ENCODE measurements at regions not wholly inside any gene's neighbourhood (a gene's known extent, or its start where the extent isn't known, plus 50 kb on each side); places are given as distances from the start of the nearest gene placed in this dataset.

- Mint-ChIP-seq H3K27me3 (peaks cover 5% of the 10 kb centered on the region), H3K27ac (no peak overlapping the region), H3K9me3 (peaks cover 9% of the 10 kb centered on the region), H3K4me3 (no peak overlapping the region), H3K36me3 (no peaks in the 10 kb centered on the region), H3K4me1 (no peaks in the 10 kb centered on the region)
- no peak for DNase-seq
- POLR2A ChIA-PET = no interaction called here
- no peak for ATAC-seq (ENCODE audit: low read depth)
These were observed 277.5 kb upstream of the MVB12B start for GRCh38 chr9:126049088-126049487.

- Mint-ChIP-seq H3K27ac (no peak overlapping the region), H3K9me3 (peaks cover 5% of the 10 kb centered on the region), H3K36me3 (no peaks in the 10 kb centered on the region), H3K4me1 (no peaks in the 10 kb centered on the region), H3K4me3 (no peak overlapping the region), H3K27me3 (no peaks in the 10 kb centered on the region)
- no peak for DNase-seq
- POLR2A ChIA-PET = no interaction called here
- no peak for ATAC-seq (ENCODE audit: low read depth)
These were observed 276.6 kb upstream of the MVB12B start for GRCh38 chr9:126049896-126050604.

GRCh38 chr9:126050605-126050990, 276.0 kb upstream of the MVB12B start:
- no peak overlapping the region for H3K27ac Mint-ChIP-seq
- H3K9me3 Mint-ChIP-seq = peaks cover 5% of the 10 kb centered on the region
- no peak for DNase-seq
- H3K4me1 Mint-ChIP-seq = no peaks in the 10 kb centered on the region
- H3K4me3 Mint-ChIP-seq = no peak overlapping the region
- ATAC-seq (ENCODE audit: low read depth) = no peak
- POLR2A ChIA-PET = no interaction called here
- no peaks in the 10 kb centered on the region for H3K36me3 Mint-ChIP-seq
- no peaks in the 10 kb centered on the region for H3K27me3 Mint-ChIP-seq

- Mint-ChIP-seq H3K27me3 (no peaks in the 10 kb centered on the region), H3K27ac (no peak overlapping the region), H3K4me1 (no peaks in the 10 kb centered on the region), H3K9me3 (no peaks in the 10 kb centered on the region), H3K36me3 (no peaks in the 10 kb centered on the region), H3K4me3 (no peak overlapping the region)
- DNase-seq = no peak
- no peak for ATAC-seq (ENCODE audit: low read depth)
- POLR2A ChIA-PET = no interaction called here
These were observed 275.0 kb upstream of the MVB12B start for GRCh38 chr9:126051446-126052130.

- H3K4me1 Mint-ChIP-seq = no peaks in the 10 kb centered on the region
- H3K4me3 Mint-ChIP-seq = no peak overlapping the region
- POLR2A ChIA-PET = no interaction called here
- no peaks in the 10 kb centered on the region for H3K27me3 Mint-ChIP-seq
- H3K27ac Mint-ChIP-seq = no peak overlapping the region
- no peaks in the 10 kb centered on the region for H3K36me3 Mint-ChIP-seq
- no peaks in the 10 kb centered on the region for H3K9me3 Mint-ChIP-seq
- no peak for DNase-seq
- no peak for ATAC-seq (ENCODE audit: low read depth)
These were observed 273.8 kb upstream of the MVB12B start for GRCh38 chr9:126052791-126053190.

- Mint-ChIP-seq H3K4me1 (no peaks in the 10 kb centered on the region), H3K36me3 (no peaks in the 10 kb centered on the region), H3K9me3 (no peaks in the 10 kb centered on the region), H3K4me3 (no peak overlapping the region), H3K27me3 (no peaks in the 10 kb centered on the region), H3K27ac (no peak overlapping the region)
- no peak for ATAC-seq (ENCODE audit: low read depth)
- DNase-seq = no peak
- POLR2A ChIA-PET = no interaction called here
These were observed 272.7 kb upstream of the MVB12B start for GRCh38 chr9:126053913-126054312.

GRCh38 chr9:126055381-126055985, 271.1 kb upstream of the MVB12B start:
- ATAC-seq (ENCODE audit: low read depth) = no peak
- Mint-ChIP-seq H3K4me3 (no peak overlapping the region), H3K9me3 (no peaks in the 10 kb centered on the region), H3K36me3 (no peaks in the 10 kb centered on the region), H3K27ac (no peak overlapping the region), H3K4me1 (no peaks in the 10 kb centered on the region), H3K27me3 (peaks cover 5% of the 10 kb centered on the region)
- DNase-seq = no peak
- POLR2A ChIA-PET = no interaction called here

GRCh38 chr9:126056312-126057021, 270.2 kb upstream of the MVB12B start:
- Mint-ChIP-seq H3K9me3 (no peaks in the 10 kb centered on the region), H3K27ac (no peak overlapping the region), H3K4me1 (no peaks in the 10 kb centered on the region), H3K27me3 (peaks cover 5% of the 10 kb centered on the region), H3K36me3 (no peaks in the 10 kb centered on the region), H3K4me3 (no peak overlapping the region)
- ATAC-seq (ENCODE audit: low read depth) (no peak), DNase-seq (no peak)
- POLR2A ChIA-PET = interaction anchor here (0.7 kb wide), 1 partner anchor 15 kb away, joined by 6 read pairs; no protein-coding TSS in a partner anchor

GRCh38 chr9:126057121-126057825, 269.4 kb upstream of the MVB12B start:
- POLR2A ChIA-PET = interaction anchor here (0.7 kb wide), 1 partner anchor 14 kb away, joined by 6 read pairs; no protein-coding TSS in a partner anchor
- no peak for ATAC-seq (ENCODE audit: low read depth)

GRCh38 chr9:126058011-126058531, 268.6 kb upstream of the MVB12B start:
- H3K4me1 Mint-ChIP-seq = no peaks in the 10 kb centered on the region
- peaks cover 5% of the 10 kb centered on the region for H3K27me3 Mint-ChIP-seq
- no peak overlapping the region for H3K4me3 Mint-ChIP-seq

More at GRCh38 chr9:126057121-126057825, 269.4 kb upstream of the MVB12B start:
- Mint-ChIP-seq H3K4me1 (no peaks in the 10 kb centered on the region), H3K36me3 (no peaks in the 10 kb centered on the region), H3K9me3 (no peaks in the 10 kb centered on the region), H3K27me3 (peaks cover 5% of the 10 kb centered on the region), H3K4me3 (no peak overlapping the region), H3K27ac (no peak overlapping the region)
- no peak for DNase-seq

GRCh38 chr9:126058591-126058990, 268.0 kb upstream of the MVB12B start:
- no peaks in the 10 kb centered on the region for H3K36me3 Mint-ChIP-seq
- H3K9me3 Mint-ChIP-seq = no peaks in the 10 kb centered on the region
- POLR2A ChIA-PET = no interaction called here
- no peaks in the 10 kb centered on the region for H3K4me1 Mint-ChIP-seq
- H3K4me3 Mint-ChIP-seq = no peak overlapping the region
- no peak overlapping the region for H3K27ac Mint-ChIP-seq
- DNase-seq (no peak), ATAC-seq (ENCODE audit: low read depth) (no peak)
- peaks cover 5% of the 10 kb centered on the region for H3K27me3 Mint-ChIP-seq

More at GRCh38 chr9:126058011-126058531, 268.6 kb upstream of the MVB12B start:
- Mint-ChIP-seq H3K9me3 (no peaks in the 10 kb centered on the region), H3K36me3 (no peaks in the 10 kb centered on the region), H3K27ac (no peak overlapping the region)
- DNase-seq = no peak
- POLR2A ChIA-PET = no interaction called here
- ATAC-seq (ENCODE audit: low read depth) = no peak

- H3K27ac Mint-ChIP-seq = no peak overlapping the region
- DNase-seq (no peak), ATAC-seq (ENCODE audit: low read depth) (no peak)
- POLR2A ChIA-PET = no interaction called here
- no peak overlapping the region for H3K4me3 Mint-ChIP-seq
- no peaks in the 10 kb centered on the region for H3K4me1 Mint-ChIP-seq
- H3K9me3 Mint-ChIP-seq = no peaks in the 10 kb centered on the region
- H3K36me3 Mint-ChIP-seq = no peaks in the 10 kb centered on the region
- peaks cover 5% of the 10 kb centered on the region for H3K27me3 Mint-ChIP-seq
These were observed 265.1 kb upstream of the MVB12B start for GRCh38 chr9:126061575-126061974.

Data from activated naive CD8-positive, alpha-beta T cell treated with anti-CD3 and anti-CD28 coated beads, Interleukin-2, amount 10 ng/mL, durations not matched to agents 7 days and 5 days (primary cell).